Upper lobe of right lung (tissue), 1 donor: ENCODE measurements at regions not wholly inside any gene's neighbourhood (a gene's known extent, or its start where the extent isn't known, plus 50 kb on each side); places are given as distances from the start of the nearest gene placed in this dataset.

Experiments used
- ATAC-seq: fragments of 200-7000 bp; cut with Tn5 transposase; one replicate; pipeline ENCODE4 v1.9.1; 2020; ENCODE audit warnings: mild to moderate bottlenecking, moderate library complexity
- DNase-seq: peaks from one replicate; pipeline ENCODE4 v3.0.0-alpha.2; 2020
- H3K27ac ChIP-seq: fragments of 200-600 bp; one replicate; pipeline ENCODE4 v1.8.0; 2022
- H3K27me3 ChIP-seq: fragments of 200-600 bp; one replicate; pipeline ENCODE4 v1.8.0; 2022; ENCODE audit warnings: mild to moderate bottlenecking
- H3K36me3 ChIP-seq: fragments of 200-600 bp; one replicate; pipeline ENCODE4 v1.8.0; 2022
- H3K4me1 ChIP-seq: fragments of 200-600 bp; one replicate; pipeline ENCODE4 v1.8.0; 2022
- H3K4me3 ChIP-seq: fragments of 200-600 bp; one replicate; pipeline ENCODE4 v1.8.0; 2022; ENCODE audit warnings: mild to moderate bottlenecking
- H3K9me3 ChIP-seq: fragments of 200-600 bp; one replicate; pipeline ENCODE4 v1.8.0; 2022
- intact Hi-C: fragments of 100-400 bp; cut with DNase I; formaldehyde crosslinking; loops from one replicate; pipeline ENCODE4 v1.11.0; 2022
- TF ChIP-seq, protein P1 (sequence below): fragments of 200-600 bp; IDR thresholded peaks from one replicate; pipeline ENCODE4 v1.8.0; 2022; ENCODE audit warnings: antibody characterized with exemption
- donor health status: DM: no; HTN: yes; CAD: no; lungs with severe emphysema.

DNA sequence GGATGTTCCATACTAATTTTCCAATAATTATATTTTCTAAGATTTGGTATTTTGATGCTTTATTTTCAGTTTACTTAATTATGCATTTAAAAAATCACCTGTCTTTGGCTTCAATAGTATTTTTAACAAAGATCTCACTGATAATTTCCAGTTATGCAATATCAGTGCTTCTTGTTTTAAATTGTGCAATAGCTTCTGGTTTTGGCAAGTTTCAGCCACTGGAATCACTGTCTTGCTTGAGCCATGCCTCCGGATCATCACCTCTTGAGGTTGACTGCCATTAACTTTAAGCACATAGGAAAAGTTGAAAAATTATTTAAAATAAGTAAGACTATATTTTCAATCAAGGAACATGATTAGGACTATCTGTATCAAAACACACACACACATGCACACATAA is 1242.1 kb downstream of the HACE1 start:
- no peak for ATAC-seq
- DNase-seq: no peak
- TF ChIP-seq, protein P1, sequence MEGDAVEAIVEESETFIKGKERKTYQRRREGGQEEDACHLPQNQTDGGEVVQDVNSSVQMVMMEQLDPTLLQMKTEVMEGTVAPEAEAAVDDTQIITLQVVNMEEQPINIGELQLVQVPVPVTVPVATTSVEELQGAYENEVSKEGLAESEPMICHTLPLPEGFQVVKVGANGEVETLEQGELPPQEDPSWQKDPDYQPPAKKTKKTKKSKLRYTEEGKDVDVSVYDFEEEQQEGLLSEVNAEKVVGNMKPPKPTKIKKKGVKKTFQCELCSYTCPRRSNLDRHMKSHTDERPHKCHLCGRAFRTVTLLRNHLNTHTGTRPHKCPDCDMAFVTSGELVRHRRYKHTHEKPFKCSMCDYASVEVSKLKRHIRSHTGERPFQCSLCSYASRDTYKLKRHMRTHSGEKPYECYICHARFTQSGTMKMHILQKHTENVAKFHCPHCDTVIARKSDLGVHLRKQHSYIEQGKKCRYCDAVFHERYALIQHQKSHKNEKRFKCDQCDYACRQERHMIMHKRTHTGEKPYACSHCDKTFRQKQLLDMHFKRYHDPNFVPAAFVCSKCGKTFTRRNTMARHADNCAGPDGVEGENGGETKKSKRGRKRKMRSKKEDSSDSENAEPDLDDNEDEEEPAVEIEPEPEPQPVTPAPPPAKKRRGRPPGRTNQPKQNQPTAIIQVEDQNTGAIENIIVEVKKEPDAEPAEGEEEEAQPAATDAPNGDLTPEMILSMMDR: no peak
- no peaks in the 10 kb centered on the region for H3K27me3 ChIP-seq
- no peaks in the 10 kb centered on the region for H3K36me3 ChIP-seq
- intact Hi-C loops: no loop called here
- H3K4me1 ChIP-seq: no peaks in the 10 kb centered on the region
- H3K4me3 ChIP-seq: no peak overlapping the region
- no peaks in the 10 kb centered on the region for H3K9me3 ChIP-seq
- no peak overlapping the region for H3K27ac ChIP-seq

DNA sequence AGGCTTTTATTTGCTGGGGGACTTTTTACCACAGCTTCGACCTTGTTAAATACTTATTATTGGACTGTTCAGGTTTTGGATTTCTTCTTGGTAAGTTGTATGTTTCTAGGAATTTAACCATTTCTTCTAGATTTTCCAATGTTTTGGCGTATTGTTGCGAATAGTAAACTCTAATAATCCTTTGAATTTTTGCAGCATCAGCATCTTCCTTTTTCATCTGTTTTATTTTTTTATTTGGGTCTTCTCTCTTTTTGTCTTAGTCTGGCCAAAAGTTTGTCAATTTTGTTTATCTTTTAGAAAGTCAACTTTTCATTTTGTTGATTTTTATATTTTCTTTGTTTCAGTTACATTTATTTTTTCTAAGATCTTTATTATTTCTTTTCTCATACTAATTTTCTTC is 1272.0 kb downstream of the HACE1 start:
- DNase-seq (no peak), ATAC-seq (no peak)
- intact Hi-C loops: no loop called here
- Histone ChIP-seq H3K27ac (no peak overlapping the region), H3K4me3 (no peak overlapping the region), H3K27me3 (no peaks in the 10 kb centered on the region), H3K4me1 (no peaks in the 10 kb centered on the region), H3K36me3 (no peaks in the 10 kb centered on the region), H3K9me3 (no peaks in the 10 kb centered on the region)
- TF ChIP-seq, protein P1: no peak

DNA sequence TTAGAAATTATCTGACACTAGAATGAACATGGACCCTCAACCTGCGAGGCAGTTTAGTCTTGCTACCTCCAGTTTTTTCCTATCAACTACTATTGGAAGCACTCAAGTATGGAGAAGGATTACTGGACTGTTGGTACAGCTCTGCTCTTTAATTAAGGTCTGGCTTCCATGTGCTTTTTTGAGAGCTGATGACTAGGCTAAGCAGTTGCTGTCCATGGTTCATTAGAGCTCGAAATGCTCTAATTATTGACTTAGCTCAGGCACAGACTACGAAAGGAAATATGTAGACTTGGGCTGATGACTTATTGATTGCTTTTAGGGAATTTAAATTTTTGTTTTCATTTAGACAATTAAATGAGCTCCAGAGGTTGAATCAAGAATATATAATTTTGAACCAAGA is 1281.6 kb downstream of the HACE1 start:
- no peak for ATAC-seq
- H3K27ac ChIP-seq: no peak overlapping the region
- no peak for DNase-seq
- H3K4me1 ChIP-seq: no peaks in the 10 kb centered on the region
- H3K4me3 ChIP-seq: no peak overlapping the region
- H3K9me3 ChIP-seq: no peaks in the 10 kb centered on the region
- TF ChIP-seq, protein P1: no peak
- no peaks in the 10 kb centered on the region for H3K27me3 ChIP-seq
- no peaks in the 10 kb centered on the region for H3K36me3 ChIP-seq
- intact Hi-C loops: no loop called here

DNA sequence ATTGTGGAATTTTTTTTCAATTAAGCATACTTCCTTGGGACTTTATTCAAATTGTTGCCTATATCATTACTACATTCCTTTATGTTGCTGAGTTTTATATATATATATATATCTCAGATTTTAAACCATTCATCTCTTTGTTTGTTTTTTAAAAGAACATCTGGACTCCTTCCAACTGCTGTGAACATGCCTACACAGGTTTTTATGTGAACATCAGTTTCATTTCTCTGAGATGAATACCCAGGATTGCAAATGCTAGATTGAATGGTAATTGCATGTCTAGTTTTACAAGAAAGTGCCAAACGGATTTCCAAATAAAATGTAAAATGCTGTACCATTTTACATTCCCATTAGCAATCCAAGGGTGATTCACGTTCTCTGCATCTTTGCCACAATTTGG is 1289.3 kb downstream of the HACE1 start:
- H3K36me3 ChIP-seq: no peaks in the 10 kb centered on the region

DNA sequence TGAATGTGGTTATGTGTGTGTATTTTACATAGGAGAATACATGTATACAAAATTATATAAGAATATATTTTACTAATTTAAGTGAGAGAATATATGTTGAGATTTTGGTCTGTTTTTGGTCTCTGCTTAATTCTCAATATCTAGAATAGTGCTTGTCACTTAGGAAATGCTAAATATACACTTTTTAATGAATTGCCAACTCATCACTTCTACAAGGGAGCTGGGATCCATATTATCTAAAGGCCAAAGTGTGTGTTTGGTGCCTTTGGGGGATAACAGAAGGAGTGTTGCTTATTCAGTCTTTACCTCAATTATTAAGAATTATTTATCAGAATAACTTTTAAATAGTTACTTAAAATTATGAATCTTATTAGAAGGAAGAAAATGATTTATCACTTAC is 1304.8 kb downstream of the HACE1 start:
- no peak overlapping the region for H3K4me3 ChIP-seq
- no peaks in the 10 kb centered on the region for H3K27me3 ChIP-seq
- H3K4me1 ChIP-seq: no peaks in the 10 kb centered on the region
- H3K27ac ChIP-seq: no peak overlapping the region
- H3K9me3 ChIP-seq: no peaks in the 10 kb centered on the region
- no peak for DNase-seq
- intact Hi-C loops: no loop called here
- no peak for ATAC-seq
- no peaks in the 10 kb centered on the region for H3K36me3 ChIP-seq
- TF ChIP-seq, protein P1: no peak

More for the DNA sequence above, 1289.3 kb downstream of the HACE1 start:
- no peak for ATAC-seq
- H3K27ac ChIP-seq: no peak overlapping the region
- H3K27me3 ChIP-seq: no peaks in the 10 kb centered on the region
- H3K4me1 ChIP-seq: no peaks in the 10 kb centered on the region
- H3K9me3 ChIP-seq: no peaks in the 10 kb centered on the region
- DNase-seq: no peak
- TF ChIP-seq, protein P1: no peak
- H3K4me3 ChIP-seq: no peak overlapping the region
- intact Hi-C loops: no loop called here

DNA sequence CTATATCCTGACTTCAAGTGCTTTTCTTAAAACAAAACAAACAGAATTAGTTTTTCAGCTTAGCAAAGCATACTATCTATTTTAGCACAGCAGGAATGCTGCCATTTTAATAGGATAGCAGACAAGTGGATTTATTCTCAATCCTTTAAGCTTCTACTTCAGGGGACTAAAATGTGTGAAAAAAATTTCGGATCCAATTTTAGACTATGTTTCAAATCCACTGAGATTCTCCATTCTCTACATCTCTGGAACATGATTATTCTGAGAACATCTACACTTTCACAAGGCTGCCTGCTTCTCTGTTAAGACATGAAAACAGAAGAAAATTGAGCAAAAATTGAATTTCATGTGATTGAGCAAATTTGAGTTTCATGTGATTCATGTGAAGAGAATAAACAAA is 1321.3 kb downstream of the HACE1 start:
- ATAC-seq (no peak), DNase-seq (no peak)
- no peaks in the 10 kb centered on the region for H3K27me3 ChIP-seq
- intact Hi-C loops: no loop called here
- no peaks in the 10 kb centered on the region for H3K36me3 ChIP-seq
- no peaks in the 10 kb centered on the region for H3K4me1 ChIP-seq
- TF ChIP-seq, protein P1: no peak
- no peak overlapping the region for H3K27ac ChIP-seq
- no peak overlapping the region for H3K4me3 ChIP-seq
- H3K9me3 ChIP-seq: no peaks in the 10 kb centered on the region
